HepG2 (cell line): ENCODE measurements at regions not wholly inside any gene's neighbourhood (a gene's known extent, or its start where the extent isn't known, plus 50 kb on each side); places are given as distances from the start of the nearest gene placed in this dataset.

Experiments
- ATAC-seq: fragments of 200-7000 bp; cut with Tn5 transposase; 3 replicates; pipeline ENCODE4 v1.9.1; 2020; ENCODE audit warnings: mild to moderate bottlenecking, moderate library complexity
- BruUV-seq: library from RNA; stranded (reverse); fragments of 400-500 nt; replicated peaks from 2 replicates; lab custom pipeline; 2021; lab: Mats Ljungman, UMichigan
- CTCF ChIA-PET: fragments of 300-600 bp; formaldehyde crosslinking; extraction: SDS; loops from one replicate; lab custom pipeline; 2021; ENCODE audit warnings: low total read pairs, inconsistent platforms, low intra/inter-chr PET ratio; lab: Yijun Ruan, JAX
- POLR2A ChIA-PET: fragments of 350-600 bp; sonication (Branson Sonifier 250); formaldehyde crosslinking; loops from one replicate; lab custom pipeline; 2020; ENCODE audit warnings: antibody characterized with exemption, inconsistent platforms; lab: Yijun Ruan, JAX
- DNase-seq: peaks from one replicate; pipeline ENCODE4 v3.0.0-alpha.2; 2015; ENCODE audit warnings: low spot score
- FAIRE-seq: peaks from 3 replicates; lab custom pipeline; 2011; peaks lifted over from hg19 to GRCh38; lab: Jason Lieb, UNC
- H2AFZ ChIP-seq: one replicate; pipeline ENCODE4 v1.6.1; 2011; ENCODE audit warnings: low read length, inconsistent platforms
- H3K27ac ChIP-seq: fragments of 300-600 bp; 3 replicates; pipeline ENCODE4 v1.8.0; 2011; ENCODE audit warnings: mixed run types, mild to moderate bottlenecking, mixed read lengths, low read length, inconsistent platforms; ENCODE audit not compliant: insufficient read depth; ENCODE audit errors: extremely low read length
- H3K27me3 ChIP-seq, 2 experiments: fragments of 200-600 bp in 1 of 2; 2 replicates in 1 of 2; 3 replicates in 1 of 2; pipeline versions ENCODE4 v1.6.0 to v1.8.0; 2011; ENCODE audit warnings: low read length in 2 of 2, mild to moderate bottlenecking in 2 of 2, moderate library complexity in 2 of 2, inconsistent platforms in 1 of 2; ENCODE audit not compliant: insufficient read depth in 2 of 2, control insufficient read depth in 1 of 2
- H3K36me3 ChIP-seq, 2 experiments: fragments of 200-600 bp in 1 of 2; replicated peaks in 1 of 2; 2 replicates in 1 of 2; 3 replicates in 1 of 2; pipeline versions ENCODE4 v1.5.1 to v1.8.0; 2011; ENCODE audit warnings: low read length in 2 of 2, inconsistent platforms in 1 of 2; ENCODE audit not compliant: insufficient read depth in 2 of 2, control insufficient read depth in 1 of 2
- H3K4me1 ChIP-seq: 2 replicates; pipeline ENCODE4 v1.5.1; 2012; ENCODE audit warnings: low read length, inconsistent platforms; ENCODE audit not compliant: insufficient read depth
- H3K4me2 ChIP-seq: 2 replicates; pipeline ENCODE4 v1.6.0; 2011; ENCODE audit warnings: low read depth, low read length, inconsistent platforms
- H3K4me3 ChIP-seq, 3 experiments: fragments of 200-600 bp in 1 of 3; sonication (generic), shearing (Covaris generic) in 1 of 3; replicated peaks in 1 of 3; 2 replicates each; pipeline ENCODE4 v1.5.1; 2011 to 2016; ENCODE audit warnings: low read length in 3 of 3, inconsistent platforms in 2 of 3, low read depth in 2 of 3, mild to moderate bottlenecking in 2 of 3, control low read depth in 1 of 3, mixed read lengths in 1 of 3; ENCODE audit not compliant: insufficient read depth in 1 of 3
- H3K79me2 ChIP-seq: one replicate; pipeline ENCODE4 v1.6.1; 2011; ENCODE audit warnings: low read length, inconsistent platforms; ENCODE audit not compliant: insufficient read depth
- H3K9ac ChIP-seq: 2 replicates; pipeline ENCODE4 v1.6.0; 2011; ENCODE audit warnings: mild to moderate bottlenecking, low read depth, low read length, inconsistent platforms; ENCODE audit not compliant: insufficient read depth
- H3K9me3 ChIP-seq: 2 replicates; pipeline ENCODE4 v1.5.1; 2012; ENCODE audit warnings: mild to moderate bottlenecking, low read length
- H4K20me1 ChIP-seq: 2 replicates; pipeline ENCODE4 v1.6.0; 2011; ENCODE audit warnings: inconsistent platforms, mild to moderate bottlenecking, low read length, moderate library complexity; ENCODE audit not compliant: insufficient read depth
- GPN1 ChIP-seq: sonication (generic); formaldehyde crosslinking; IDR thresholded peaks from 2 replicates; pipeline ENCODE4 v1.5.1; 2020; ENCODE audit warnings: missing genetic modification reagents, borderline replicate concordance
- HNRNPL ChIP-seq: fragments of 200-400 bp; formaldehyde crosslinking; IDR thresholded peaks from 2 replicates; pipeline ENCODE4 v1.6.1; 2017; ENCODE audit warnings: mild to moderate bottlenecking, low read depth, low read length
- MEF2D ChIP-seq: sonication (generic); formaldehyde crosslinking; IDR thresholded peaks from 2 replicates; pipeline ENCODE4 v1.5.1; 2020; ENCODE audit warnings: mild to moderate bottlenecking, missing genetic modification reagents
- NBN ChIP-seq: fragments of 450-650 bp; conservative IDR thresholded peaks from 2 replicates; pipeline ENCODE4 v1.6.1; 2017
- NFE2 ChIP-seq: sonication (generic); formaldehyde crosslinking; IDR thresholded peaks from 2 replicates; pipeline ENCODE4 v1.4.0; 2020; ENCODE audit warnings: missing genetic modification reagents
- NFKBIZ ChIP-seq: IDR thresholded peaks from 2 replicates; pipeline ENCODE4 v1.6.1; 2018; ENCODE audit warnings: missing genetic modification reagents, missing compliant biosample characterization
- NFYB ChIP-seq: sonication (generic); formaldehyde crosslinking; IDR thresholded peaks from 2 replicates; pipeline ENCODE4 v1.4.0; 2020; ENCODE audit warnings: missing genetic modification reagents
- SNAPC5 ChIP-seq: sonication (generic); formaldehyde crosslinking; IDR thresholded peaks from 2 replicates; pipeline ENCODE4 v1.8.1; 2023; ENCODE audit warnings: mild to moderate bottlenecking, missing genetic modification reagents, borderline replicate concordance
- SOX6 ChIP-seq, 2 experiments: fragments of 450-650 bp in 1 of 2; sonication (generic) in 1 of 2; formaldehyde crosslinking in 1 of 2; IDR thresholded peaks; 2 replicates each; pipeline versions ENCODE4 v1.4.0 to v1.6.1; 2017 to 2020; ENCODE audit warnings: antibody characterized with exemption in 1 of 2, mild to moderate bottlenecking in 1 of 2, missing genetic modification reagents in 1 of 2
- SP2 ChIP-seq: sonication (generic); formaldehyde crosslinking; IDR thresholded peaks from 2 replicates; pipeline ENCODE4 v1.5.1; 2020; ENCODE audit warnings: mild to moderate bottlenecking, missing genetic modification reagents
- SUZ12 ChIP-seq: fragments of 150-350 bp; IDR thresholded peaks from 2 replicates; pipeline ENCODE4 v1.6.1; 2014; ENCODE audit warnings: low read depth, low read length
- THAP7 ChIP-seq: sonication (generic); formaldehyde crosslinking; IDR thresholded peaks from 2 replicates; pipeline ENCODE4 v1.8.1; 2023; ENCODE audit warnings: mild to moderate bottlenecking, missing genetic modification reagents
- ZFP36L2 ChIP-seq: sonication (generic); formaldehyde crosslinking; IDR thresholded peaks from 2 replicates; pipeline ENCODE4 v1.4.0; 2020; ENCODE audit warnings: missing genetic modification reagents
- ZNF816 ChIP-seq: sonication (generic); formaldehyde crosslinking; IDR thresholded peaks from 2 replicates; pipeline ENCODE4 v1.8.0; 2022; ENCODE audit warnings: missing genetic modification reagents, mild to moderate bottlenecking, borderline replicate concordance
- ZSCAN12 ChIP-seq: sonication (generic); formaldehyde crosslinking; IDR thresholded peaks from 2 replicates; pipeline ENCODE4 v1.9.0; 2021; ENCODE audit warnings: mild to moderate bottlenecking, missing genetic modification reagents
- ZSCAN30 ChIP-seq: sonication (generic); formaldehyde crosslinking; IDR thresholded peaks from 2 replicates; pipeline ENCODE4 v1.5.0; 2020; ENCODE audit warnings: mild to moderate bottlenecking, missing genetic modification reagents
- WGBS: methylation state at CpG from one replicate; pipeline ENCODE4 v1.1.6; 2017; ENCODE audit warnings: low lambda C conversion rate; 5-methylcytosine and 5-hydroxymethylcytosine counted together
- in situ Hi-C: cut with HindIII; loops from 2 replicates; pipeline ENCODE4 v1.10.0; 2017; ENCODE audit warnings: low pct_unique_long_range_greater_than_20kb; ENCODE audit not compliant: extremely low pct_ligation_motif_present
- intact Hi-C: fragments of 100-400 bp; cut with micrococcal nuclease; formaldehyde crosslinking; loops from one replicate; pipeline ENCODE4 v1.10.0; 2022; ENCODE audit not compliant: unreplicated experiment
- TF ChIP-seq, protein P1 (sequence below): sonication (generic); formaldehyde crosslinking; IDR thresholded peaks from 2 replicates; pipeline ENCODE4 v1.8.1; 2023; ENCODE audit warnings: mild to moderate bottlenecking, missing genetic modification reagents

- Histone ChIP-seq H3K27me3 (no peaks in the 10 kb centered on the region), H4K20me1 (no peaks in the 10 kb centered on the region), H3K79me2 (no peaks in the 10 kb centered on the region), H3K4me1 (no peaks in the 10 kb centered on the region), H3K27ac (no peak overlapping the region), H3K4me2 (no peak overlapping the region), H3K4me3 (no peak overlapping the region), H3K36me3 (no peaks in the 10 kb centered on the region), H3K9ac (no peak overlapping the region), H3K9me3 (no peaks in the 10 kb centered on the region), H2AFZ (no peak overlapping the region)
- in situ Hi-C loops (no loop called here), intact Hi-C loops (no loop called here)
- BruUV-seq, result no TSS peak
- no peak for ATAC-seq
- no peak for FAIRE-seq
- WGBS, result 93% methylated on average over 2 of the region's 3 CpGs
- DNase-seq, result no peak
- TF ChIP-seq NFYB (no peak), ZFP36L2 (CRISPR knock-in tag) (no peak), SOX6 (IDR thresholded peaks at IDR 0.05) (no peak), SOX6 (CRISPR knock-in tag; IDR thresholded peaks at IDR 0.05) (no peak), ZSCAN12 (CRISPR knock-in tag) (no peak), THAP7 (no peak), MEF2D (CRISPR knock-in tag) (no peak), NBN (no peak), HNRNPL (no peak), SP2 (no peak), GPN1 (CRISPR knock-in tag) (no peak), ZSCAN30 (CRISPR knock-in tag) (no peak), SUZ12 (no peak), ZNF816 (CRISPR knock-in tag) (no peak), NFE2 (no peak), SNAPC5 (CRISPR knock-in tag) (no peak), NFKBIZ (CRISPR knock-in tag) (no peak)
- TF ChIP-seq, protein P1, sequence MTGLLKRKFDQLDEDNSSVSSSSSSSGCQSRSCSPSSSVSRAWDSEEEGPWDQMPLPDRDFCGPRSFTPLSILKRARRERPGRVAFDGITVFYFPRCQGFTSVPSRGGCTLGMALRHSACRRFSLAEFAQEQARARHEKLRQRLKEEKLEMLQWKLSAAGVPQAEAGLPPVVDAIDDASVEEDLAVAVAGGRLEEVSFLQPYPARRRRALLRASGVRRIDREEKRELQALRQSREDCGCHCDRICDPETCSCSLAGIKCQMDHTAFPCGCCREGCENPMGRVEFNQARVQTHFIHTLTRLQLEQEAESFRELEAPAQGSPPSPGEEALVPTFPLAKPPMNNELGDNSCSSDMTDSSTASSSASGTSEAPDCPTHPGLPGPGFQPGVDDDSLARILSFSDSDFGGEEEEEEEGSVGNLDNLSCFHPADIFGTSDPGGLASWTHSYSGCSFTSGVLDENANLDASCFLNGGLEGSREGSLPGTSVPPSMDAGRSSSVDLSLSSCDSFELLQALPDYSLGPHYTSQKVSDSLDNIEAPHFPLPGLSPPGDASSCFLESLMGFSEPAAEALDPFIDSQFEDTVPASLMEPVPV (CRISPR knock-in tag), result no peak
- ChIA-PET CTCF (no interaction called here), POLR2A (no interaction called here)
These were observed 115.9 kb upstream of the PNPLA4 start for GRCh38 chrX:8043121-8043520.
